Bone marrow (tissue), 2 donors: ENCODE measurements at regions not wholly inside any gene's neighbourhood (a gene's known extent, or its start where the extent isn't known, plus 50 kb on each side); places are given as distances from the start of the nearest gene placed in this dataset.
A peak's percentile ranks its signal among the peaks of the same experiment; 100 is the strongest.

Source experiments
- DNase-seq, 2 donors: peaks; one replicate each; lab custom pipeline; 2025; lab: John Stamatoyannopoulos, UW

DNA sequence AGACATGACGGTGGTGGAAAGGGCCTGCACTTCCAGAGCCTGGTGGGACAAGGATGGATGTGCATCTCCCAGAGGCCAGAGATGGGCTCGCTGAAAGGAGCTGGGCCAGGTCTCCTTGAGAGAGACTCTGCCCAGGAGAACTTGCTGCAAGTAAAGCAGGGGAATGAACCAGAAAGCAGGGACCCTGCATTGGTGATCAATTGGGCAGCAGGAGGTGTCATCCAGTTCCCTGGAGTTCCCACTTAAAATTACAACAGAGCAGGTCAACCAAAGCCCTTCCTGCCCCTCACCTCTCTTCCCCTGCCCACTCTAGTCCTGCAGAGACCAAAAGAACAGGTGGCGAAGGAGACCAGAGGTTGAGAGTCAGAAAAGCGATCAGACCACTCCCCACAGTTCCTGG lies 69.7 kb upstream of the CAB39 start:
- no peak for DNase-seq

- peak in 1 of 2 donors; percentile 63 for DNase-seq
Observed at GRCh38 chr2:230643576-230644291, 68.9 kb upstream of the CAB39 start.

DNA sequence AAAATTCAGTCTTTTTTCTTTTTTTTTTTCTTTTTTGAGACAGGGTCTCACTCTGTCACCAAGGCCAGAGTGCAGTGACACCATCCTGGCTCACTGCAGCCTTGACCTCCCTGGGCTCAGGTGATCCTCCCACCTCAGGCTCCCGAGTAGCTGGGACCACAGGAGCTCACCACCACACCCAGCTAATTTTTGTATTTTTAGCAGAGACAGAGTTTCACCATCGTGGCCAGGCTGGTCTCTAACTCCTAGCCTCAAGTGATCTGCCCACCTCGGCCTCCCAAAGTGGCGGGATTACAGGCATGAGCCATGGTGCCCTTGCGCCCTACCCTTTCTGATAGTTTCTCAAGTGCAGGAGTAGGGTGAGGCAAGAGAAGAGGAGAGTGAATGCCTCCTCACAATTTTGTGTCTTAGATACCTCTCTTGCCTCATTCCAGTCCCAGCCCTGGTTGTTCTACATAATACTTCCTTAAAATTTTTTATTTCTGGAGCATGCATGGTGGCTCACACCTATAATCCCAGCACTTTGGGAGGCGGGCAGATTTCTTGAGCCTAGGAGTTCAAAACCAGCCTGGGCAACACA lies 68.2 kb upstream of the CAB39 start:
- no peak for DNase-seq

GRCh38 chr2:230648356-230648755 lies 64.3 kb upstream of the CAB39 start:
- no peak for DNase-seq

DNA sequence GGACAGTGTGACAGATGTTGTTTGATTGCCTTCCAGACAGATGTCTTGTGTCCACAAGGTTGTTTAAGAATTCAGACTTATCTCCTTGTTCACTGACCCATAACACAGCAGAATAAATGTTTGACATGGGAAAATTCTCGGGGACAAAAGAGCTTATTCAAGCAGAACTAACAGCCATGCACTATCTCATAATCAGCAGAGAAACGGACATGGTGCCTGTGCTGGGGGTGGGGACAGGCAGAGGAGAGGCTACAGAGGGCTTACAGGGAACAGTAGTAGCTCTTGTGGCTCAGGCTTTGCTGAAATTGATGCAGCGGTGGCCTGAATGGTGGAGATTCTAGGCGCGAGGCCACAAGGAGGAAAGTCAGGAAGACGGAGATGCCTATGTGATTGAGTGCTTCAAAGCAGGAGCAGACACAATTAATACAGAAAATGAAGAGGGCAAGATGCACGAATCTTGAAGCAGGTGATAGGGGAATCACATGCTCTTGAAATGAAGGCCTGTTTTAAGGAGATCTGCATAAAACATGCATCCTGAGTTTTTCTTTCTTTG lies 62.0 kb upstream of the CAB39 start:
- DNase-seq, result no peak

DNA sequence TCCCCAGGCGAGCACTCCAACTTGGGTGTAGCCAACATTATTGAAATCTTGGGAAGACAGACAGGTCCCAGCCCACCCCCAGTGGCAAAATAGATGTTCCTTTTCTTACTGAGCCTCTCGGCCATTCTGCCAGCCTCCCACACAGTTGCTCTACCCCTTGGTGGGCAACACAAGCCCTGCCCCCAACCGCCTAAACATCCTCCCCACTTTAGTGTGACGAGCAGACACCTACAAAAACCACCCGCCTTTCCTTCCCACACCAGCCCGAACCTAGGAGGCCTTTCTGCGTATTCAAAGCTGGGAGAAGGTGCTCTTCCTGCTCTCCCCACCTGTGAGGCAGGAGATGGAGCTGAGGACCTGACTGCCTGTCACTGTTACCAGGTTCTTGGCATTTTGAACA lies 58.6 kb upstream of the CAB39 start:
- no peak for DNase-seq

GRCh38 chr2:230657462-230657861 lies 55.2 kb upstream of the CAB39 start:
- DNase-seq, result no peak

GRCh38 chr2:230657906-230658305 lies 54.7 kb upstream of the CAB39 start:
- DNase-seq, result no peak

DNA sequence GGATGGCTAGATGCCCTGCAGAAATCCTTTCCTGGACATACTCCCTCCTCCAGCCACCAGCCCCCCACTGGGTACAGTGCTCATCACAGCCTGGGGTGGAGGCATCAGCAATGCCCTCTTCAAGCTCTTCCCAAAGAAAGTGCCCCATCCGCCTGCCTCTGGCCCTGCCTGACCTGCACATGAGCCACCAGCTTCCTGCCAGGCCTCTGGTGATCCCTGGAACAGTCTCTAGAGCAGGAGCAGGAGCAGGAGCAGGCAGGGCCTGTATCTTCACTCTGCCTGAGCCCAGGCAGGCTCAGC lies 54.1 kb upstream of the CAB39 start:
- DNase-seq, result no peak

GRCh38 chr2:230658877-230659652 lies 53.6 kb upstream of the CAB39 start:
- DNase-seq, result peak in 1 of 2 donors; percentile 85

GRCh38 chr2:230660294-230661060 lies 52.2 kb upstream of the CAB39 start:
- peak; percentile 20 to 82 for DNase-seq

DNA sequence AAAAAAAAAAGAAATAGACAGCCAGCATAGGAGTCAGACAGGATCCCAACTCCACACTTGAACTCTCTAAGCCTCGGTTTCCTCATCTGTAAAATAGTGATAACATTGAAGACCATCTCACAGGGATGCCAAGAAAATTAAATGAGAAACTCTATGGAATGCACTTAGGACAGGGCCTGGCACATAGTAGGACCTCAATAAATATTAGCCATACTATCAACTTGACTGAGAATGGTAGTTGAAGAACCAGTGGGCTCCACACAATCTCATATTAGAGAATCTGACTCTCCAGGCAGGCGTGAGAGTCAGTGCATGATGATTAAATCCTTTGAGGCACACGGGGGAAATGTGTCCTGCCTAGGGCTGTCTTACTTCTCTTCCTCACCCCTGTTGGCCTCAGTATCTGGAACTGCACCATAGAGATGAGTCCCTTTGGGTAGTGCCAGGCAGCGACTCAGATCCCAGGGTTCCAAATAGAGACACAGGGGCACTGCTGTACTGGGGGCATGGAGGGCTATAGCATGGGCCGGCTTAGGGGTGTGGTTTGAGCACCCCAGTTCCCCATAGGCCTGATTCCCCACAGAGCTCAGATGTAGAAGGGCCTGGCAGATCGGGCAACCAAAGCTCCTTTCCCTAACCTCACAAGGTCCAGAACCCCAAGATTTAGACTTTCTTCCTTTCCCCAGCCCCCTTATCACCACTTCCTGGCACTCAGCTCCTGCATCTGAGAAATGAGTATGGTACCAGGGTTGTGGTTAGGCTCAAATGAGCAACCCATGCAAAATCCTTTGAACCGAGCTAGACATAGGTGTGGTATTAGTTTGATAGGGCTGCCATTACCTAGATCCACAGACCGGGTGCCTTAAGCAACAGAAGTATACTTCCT lies 51.3 kb upstream of the CAB39 start:
- DNase-seq, result no peak
